ENCODE measurements at regions not wholly inside any gene's neighbourhood (a gene's known extent, or its start where the extent isn't known, plus 50 kb on each side); places are given as distances from the start of the nearest gene placed in this dataset.

DNA sequence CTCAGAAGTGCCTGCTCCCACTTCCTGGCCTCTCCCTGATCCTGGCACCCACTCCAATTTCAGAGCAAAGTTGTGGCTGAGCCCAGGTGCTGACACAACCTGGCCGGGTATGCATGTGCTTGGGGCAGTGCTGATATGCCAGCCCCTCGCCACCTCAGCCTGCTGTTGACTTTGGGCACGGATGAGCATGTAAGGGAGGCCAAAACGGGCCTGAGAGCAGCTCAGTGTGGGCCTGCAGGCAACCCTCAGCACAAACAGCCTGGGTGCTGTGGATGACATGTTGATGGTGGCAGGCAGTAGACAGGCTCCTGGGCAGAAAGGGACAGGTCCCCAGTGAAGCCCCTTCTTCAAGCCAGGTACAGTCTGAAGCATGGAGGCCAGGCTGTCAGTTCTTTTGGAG lies 553.6 kb upstream of the FSIP2 start:
- H3K36me3 ChIP-seq (ENCODE audit: control insufficient read depth, insufficient read depth, low read length): no peaks in the 10 kb centered on the region
- DNase-seq (ENCODE audit: low read depth): no peak
- H3K4me3 ChIP-seq (ENCODE audit: low read depth, low read length): no peak overlapping the region
- TF ChIP-seq, protein P1, sequence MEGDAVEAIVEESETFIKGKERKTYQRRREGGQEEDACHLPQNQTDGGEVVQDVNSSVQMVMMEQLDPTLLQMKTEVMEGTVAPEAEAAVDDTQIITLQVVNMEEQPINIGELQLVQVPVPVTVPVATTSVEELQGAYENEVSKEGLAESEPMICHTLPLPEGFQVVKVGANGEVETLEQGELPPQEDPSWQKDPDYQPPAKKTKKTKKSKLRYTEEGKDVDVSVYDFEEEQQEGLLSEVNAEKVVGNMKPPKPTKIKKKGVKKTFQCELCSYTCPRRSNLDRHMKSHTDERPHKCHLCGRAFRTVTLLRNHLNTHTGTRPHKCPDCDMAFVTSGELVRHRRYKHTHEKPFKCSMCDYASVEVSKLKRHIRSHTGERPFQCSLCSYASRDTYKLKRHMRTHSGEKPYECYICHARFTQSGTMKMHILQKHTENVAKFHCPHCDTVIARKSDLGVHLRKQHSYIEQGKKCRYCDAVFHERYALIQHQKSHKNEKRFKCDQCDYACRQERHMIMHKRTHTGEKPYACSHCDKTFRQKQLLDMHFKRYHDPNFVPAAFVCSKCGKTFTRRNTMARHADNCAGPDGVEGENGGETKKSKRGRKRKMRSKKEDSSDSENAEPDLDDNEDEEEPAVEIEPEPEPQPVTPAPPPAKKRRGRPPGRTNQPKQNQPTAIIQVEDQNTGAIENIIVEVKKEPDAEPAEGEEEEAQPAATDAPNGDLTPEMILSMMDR (IDR thresholded peaks at IDR 0.05; ENCODE audit: insufficient read depth, low read length, poor library complexity, severe bottlenecking): no peak
- no peaks in the 10 kb centered on the region for H3K27me3 ChIP-seq (ENCODE audit: control insufficient read depth, insufficient read depth, low read length)

- DNase-seq (ENCODE audit: low read depth): no peak
These were observed 551.2 kb upstream of the FSIP2 start for GRCh38 chr2:185187421-185187820.

GRCh38 chr2:185188656-185189055 lies 549.9 kb upstream of the FSIP2 start:
- peak; percentile 47 for DNase-seq (ENCODE audit: low read depth)
- Histone ChIP-seq H3K27me3 (ENCODE audit: control insufficient read depth, insufficient read depth, low read length) (no peaks in the 10 kb centered on the region), H3K36me3 (ENCODE audit: control insufficient read depth, insufficient read depth, low read length) (no peaks in the 10 kb centered on the region), H3K4me3 (ENCODE audit: low read depth, low read length) (no peak overlapping the region)
- TF ChIP-seq, protein P1 (IDR thresholded peaks at IDR 0.05; ENCODE audit: insufficient read depth, low read length, poor library complexity, severe bottlenecking): no peak

More at GRCh38 chr2:185187421-185187820, 551.2 kb upstream of the FSIP2 start:
- TF ChIP-seq, protein P1 (IDR thresholded peaks at IDR 0.05; ENCODE audit: insufficient read depth, low read length, poor library complexity, severe bottlenecking): no peak
- H3K4me3 ChIP-seq (ENCODE audit: low read depth, low read length): no peak overlapping the region
- no peaks in the 10 kb centered on the region for H3K36me3 ChIP-seq (ENCODE audit: control insufficient read depth, insufficient read depth, low read length)
- H3K27me3 ChIP-seq (ENCODE audit: control insufficient read depth, insufficient read depth, low read length): no peaks in the 10 kb centered on the region

DNA sequence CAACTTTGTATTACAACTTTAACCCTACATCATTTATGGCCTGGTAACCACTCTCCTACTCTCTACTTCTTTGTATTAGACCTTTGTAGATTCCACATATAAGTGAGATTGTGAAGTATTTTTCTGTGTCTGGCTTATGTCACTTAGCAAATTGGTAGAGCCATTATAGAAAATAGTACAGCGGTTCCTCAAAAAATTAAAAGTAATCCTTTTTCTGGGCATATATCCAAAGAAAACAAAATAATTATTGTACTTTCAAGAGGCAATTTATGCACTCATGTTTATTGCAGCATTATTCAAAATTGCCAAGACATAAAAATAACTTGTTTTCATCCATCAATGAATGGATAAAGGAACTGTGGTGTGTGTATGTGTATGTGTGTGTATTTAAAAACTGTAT lies 537.5 kb upstream of the FSIP2 start:
- H3K36me3 ChIP-seq (ENCODE audit: control insufficient read depth, insufficient read depth, low read length): no peaks in the 10 kb centered on the region
- no peak overlapping the region for H3K4me3 ChIP-seq (ENCODE audit: low read depth, low read length)
- DNase-seq (ENCODE audit: low read depth): no peak
- TF ChIP-seq, protein P1 (IDR thresholded peaks at IDR 0.05; ENCODE audit: insufficient read depth, low read length, poor library complexity, severe bottlenecking): no peak
- H3K27me3 ChIP-seq (ENCODE audit: control insufficient read depth, insufficient read depth, low read length): no peaks in the 10 kb centered on the region

GRCh38 chr2:185202381-185202780 lies 536.2 kb upstream of the FSIP2 start:
- Histone ChIP-seq H3K4me3 (ENCODE audit: low read depth, low read length) (no peak overlapping the region), H3K27me3 (ENCODE audit: control insufficient read depth, insufficient read depth, low read length) (no peaks in the 10 kb centered on the region), H3K36me3 (ENCODE audit: control insufficient read depth, insufficient read depth, low read length) (no peaks in the 10 kb centered on the region)
- TF ChIP-seq, protein P1 (IDR thresholded peaks at IDR 0.05; ENCODE audit: insufficient read depth, low read length, poor library complexity, severe bottlenecking): no peak
- DNase-seq (ENCODE audit: low read depth): no peak

GRCh38 chr2:185202945-185203528 lies 535.6 kb upstream of the FSIP2 start:
- Histone ChIP-seq H3K27me3 (ENCODE audit: control insufficient read depth, insufficient read depth, low read length) (no peaks in the 10 kb centered on the region), H3K4me3 (ENCODE audit: low read depth, low read length) (no peak overlapping the region), H3K36me3 (ENCODE audit: control insufficient read depth, insufficient read depth, low read length) (no peaks in the 10 kb centered on the region)
- no peak for DNase-seq (ENCODE audit: low read depth)
- TF ChIP-seq, protein P1 (IDR thresholded peaks at IDR 0.05; ENCODE audit: insufficient read depth, low read length, poor library complexity, severe bottlenecking): no peak

Measured in kidney epithelial cell (primary cell).